Tibial nerve (tissue), 3 donors: ENCODE measurements at regions not wholly inside any gene's neighbourhood (a gene's known extent, or its start where the extent isn't known, plus 50 kb on each side); places are given as distances from the start of the nearest gene placed in this dataset.

ENCODE experiments used
- POLR2A ChIP-seq, 2 donors: fragments of 450-650 bp; IDR thresholded peaks; one replicate each; pipeline ENCODE4 v1.6.1; 2017; ENCODE audit warnings: antibody characterized with exemption in 2 of 2, mild to moderate bottlenecking in 2 of 2, moderate library complexity in 2 of 2
- TF ChIP-seq, protein P1 (sequence below), 5 experiments: fragments of 200-600 bp in 3 of 5; fragments of 450-650 bp in 2 of 5; sonication (generic) in 3 of 5; IDR thresholded peaks; one replicate each; pipeline ENCODE4 v1.5.1; 2016 to 2019; ENCODE audit warnings: antibody characterized with exemption in 5 of 5, mild to moderate bottlenecking in 3 of 5, moderate library complexity in 2 of 5

DNA sequence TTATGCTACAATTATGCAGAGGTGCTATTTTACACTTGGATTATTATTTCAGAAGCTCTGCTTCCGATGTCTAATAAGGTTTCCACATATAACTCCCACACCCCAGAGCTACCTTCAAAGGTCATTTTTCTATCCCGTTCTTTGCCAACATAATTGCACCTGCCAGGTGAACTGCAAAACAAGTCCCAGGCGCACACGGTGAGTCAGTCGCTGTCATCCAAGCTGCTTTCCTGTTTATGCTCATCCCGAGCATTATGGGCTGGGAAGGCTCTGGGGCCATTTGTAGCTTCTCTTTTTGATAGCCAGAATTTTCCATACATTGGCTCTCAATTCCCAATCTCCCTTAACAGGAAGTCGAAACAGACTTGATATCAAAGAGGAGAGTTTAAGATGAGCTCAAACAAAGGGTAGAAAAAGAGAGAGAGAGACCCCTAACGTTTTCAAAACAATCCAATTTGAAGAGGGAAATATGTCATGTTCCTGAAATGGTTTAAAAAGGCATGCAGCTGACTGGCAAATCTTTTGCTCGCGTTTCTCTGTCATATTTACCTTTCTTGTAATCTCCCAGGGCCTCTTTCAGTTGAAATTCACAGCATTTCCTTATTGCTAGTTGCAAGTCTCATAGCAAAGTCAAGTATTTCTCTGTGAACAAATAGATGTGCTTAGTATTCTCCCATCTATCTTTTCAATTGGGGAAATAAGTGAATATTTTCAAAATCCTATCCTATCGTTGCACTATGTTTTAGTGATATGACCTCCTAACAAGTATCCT, 815.9 kb downstream of the KCNA4 start:
- TF ChIP-seq, protein P1, sequence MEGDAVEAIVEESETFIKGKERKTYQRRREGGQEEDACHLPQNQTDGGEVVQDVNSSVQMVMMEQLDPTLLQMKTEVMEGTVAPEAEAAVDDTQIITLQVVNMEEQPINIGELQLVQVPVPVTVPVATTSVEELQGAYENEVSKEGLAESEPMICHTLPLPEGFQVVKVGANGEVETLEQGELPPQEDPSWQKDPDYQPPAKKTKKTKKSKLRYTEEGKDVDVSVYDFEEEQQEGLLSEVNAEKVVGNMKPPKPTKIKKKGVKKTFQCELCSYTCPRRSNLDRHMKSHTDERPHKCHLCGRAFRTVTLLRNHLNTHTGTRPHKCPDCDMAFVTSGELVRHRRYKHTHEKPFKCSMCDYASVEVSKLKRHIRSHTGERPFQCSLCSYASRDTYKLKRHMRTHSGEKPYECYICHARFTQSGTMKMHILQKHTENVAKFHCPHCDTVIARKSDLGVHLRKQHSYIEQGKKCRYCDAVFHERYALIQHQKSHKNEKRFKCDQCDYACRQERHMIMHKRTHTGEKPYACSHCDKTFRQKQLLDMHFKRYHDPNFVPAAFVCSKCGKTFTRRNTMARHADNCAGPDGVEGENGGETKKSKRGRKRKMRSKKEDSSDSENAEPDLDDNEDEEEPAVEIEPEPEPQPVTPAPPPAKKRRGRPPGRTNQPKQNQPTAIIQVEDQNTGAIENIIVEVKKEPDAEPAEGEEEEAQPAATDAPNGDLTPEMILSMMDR (IDR thresholded peaks at IDR 0.05) = no peak
- no peak for TF ChIP-seq POLR2A (IDR thresholded peaks at IDR 0.05)
